Tibial nerve (tissue), 4 donors: ENCODE measurements at regions not wholly inside any gene's neighbourhood (a gene's known extent, or its start where the extent isn't known, plus 50 kb on each side); places are given as distances from the start of the nearest gene placed in this dataset.

Experiments used
- CTCF ChIP-seq, 5 experiments: fragments of 200-600 bp in 3 of 5; fragments of 450-650 bp in 2 of 5; sonication (generic) in 3 of 5; IDR thresholded peaks; one replicate each; pipeline ENCODE4 v1.5.1; 2016 to 2019; ENCODE audit warnings: antibody characterized with exemption in 5 of 5, mild to moderate bottlenecking in 3 of 5, moderate library complexity in 2 of 5
- EP300 ChIP-seq, 2 donors: sonication (generic); formaldehyde crosslinking; IDR thresholded peaks; one replicate each; pipeline ENCODE4 v1.6.1; 2017; ENCODE audit warnings: antibody characterized with exemption in 2 of 2, mild to moderate bottlenecking in 1 of 2

DNA sequence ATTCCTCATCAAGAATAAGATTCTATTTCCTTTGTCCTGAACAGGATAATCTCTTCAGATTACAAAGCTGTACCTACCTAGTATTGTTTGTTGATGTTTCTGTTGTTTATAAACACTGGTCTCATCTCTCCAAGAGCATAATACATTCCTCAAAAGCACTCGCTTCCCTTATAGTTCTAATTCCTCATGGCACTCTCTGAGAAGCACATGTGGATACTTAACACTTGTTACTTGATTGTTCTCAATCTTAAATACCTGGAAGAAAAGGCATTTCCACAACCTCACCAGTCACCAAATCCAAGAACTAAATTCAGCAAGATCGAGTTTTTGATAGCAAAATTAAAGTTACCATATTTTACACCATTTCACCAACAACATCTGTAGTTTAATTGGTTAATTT lies 145.9 kb upstream of the DUSP10 start:
- TF ChIP-seq EP300 (IDR thresholded peaks at IDR 0.05) (no peak), CTCF (IDR thresholded peaks at IDR 0.05) (no peak)
